ENCODE measurements at regions not wholly inside any gene's neighbourhood (a gene's known extent, or its start where the extent isn't known, plus 50 kb on each side); places are given as distances from the start of the nearest gene placed in this dataset.
"Not testable (repeated sequence)": the region's sequence is repeated elsewhere in the genome, so short reads cannot be mapped to it uniquely, and the experiment has no call there.

GRCh38 chrX:65282905-65283304 lies 251.7 kb downstream of the LAS1L start:
- TF ChIP-seq, protein P1, sequence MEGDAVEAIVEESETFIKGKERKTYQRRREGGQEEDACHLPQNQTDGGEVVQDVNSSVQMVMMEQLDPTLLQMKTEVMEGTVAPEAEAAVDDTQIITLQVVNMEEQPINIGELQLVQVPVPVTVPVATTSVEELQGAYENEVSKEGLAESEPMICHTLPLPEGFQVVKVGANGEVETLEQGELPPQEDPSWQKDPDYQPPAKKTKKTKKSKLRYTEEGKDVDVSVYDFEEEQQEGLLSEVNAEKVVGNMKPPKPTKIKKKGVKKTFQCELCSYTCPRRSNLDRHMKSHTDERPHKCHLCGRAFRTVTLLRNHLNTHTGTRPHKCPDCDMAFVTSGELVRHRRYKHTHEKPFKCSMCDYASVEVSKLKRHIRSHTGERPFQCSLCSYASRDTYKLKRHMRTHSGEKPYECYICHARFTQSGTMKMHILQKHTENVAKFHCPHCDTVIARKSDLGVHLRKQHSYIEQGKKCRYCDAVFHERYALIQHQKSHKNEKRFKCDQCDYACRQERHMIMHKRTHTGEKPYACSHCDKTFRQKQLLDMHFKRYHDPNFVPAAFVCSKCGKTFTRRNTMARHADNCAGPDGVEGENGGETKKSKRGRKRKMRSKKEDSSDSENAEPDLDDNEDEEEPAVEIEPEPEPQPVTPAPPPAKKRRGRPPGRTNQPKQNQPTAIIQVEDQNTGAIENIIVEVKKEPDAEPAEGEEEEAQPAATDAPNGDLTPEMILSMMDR (IDR thresholded peaks at IDR 0.05; ENCODE audit: low read depth, low read length): not testable (repeated sequence)
- not testable (repeated sequence) for TF ChIP-seq POLR2A (IDR thresholded peaks at IDR 0.05; ENCODE audit: extremely low read depth, insufficient read length)
